ENCODE measurements at regions not wholly inside any gene's neighbourhood (a gene's known extent, or its start where the extent isn't known, plus 50 kb on each side); places are given as distances from the start of the nearest gene placed in this dataset.

DNA sequence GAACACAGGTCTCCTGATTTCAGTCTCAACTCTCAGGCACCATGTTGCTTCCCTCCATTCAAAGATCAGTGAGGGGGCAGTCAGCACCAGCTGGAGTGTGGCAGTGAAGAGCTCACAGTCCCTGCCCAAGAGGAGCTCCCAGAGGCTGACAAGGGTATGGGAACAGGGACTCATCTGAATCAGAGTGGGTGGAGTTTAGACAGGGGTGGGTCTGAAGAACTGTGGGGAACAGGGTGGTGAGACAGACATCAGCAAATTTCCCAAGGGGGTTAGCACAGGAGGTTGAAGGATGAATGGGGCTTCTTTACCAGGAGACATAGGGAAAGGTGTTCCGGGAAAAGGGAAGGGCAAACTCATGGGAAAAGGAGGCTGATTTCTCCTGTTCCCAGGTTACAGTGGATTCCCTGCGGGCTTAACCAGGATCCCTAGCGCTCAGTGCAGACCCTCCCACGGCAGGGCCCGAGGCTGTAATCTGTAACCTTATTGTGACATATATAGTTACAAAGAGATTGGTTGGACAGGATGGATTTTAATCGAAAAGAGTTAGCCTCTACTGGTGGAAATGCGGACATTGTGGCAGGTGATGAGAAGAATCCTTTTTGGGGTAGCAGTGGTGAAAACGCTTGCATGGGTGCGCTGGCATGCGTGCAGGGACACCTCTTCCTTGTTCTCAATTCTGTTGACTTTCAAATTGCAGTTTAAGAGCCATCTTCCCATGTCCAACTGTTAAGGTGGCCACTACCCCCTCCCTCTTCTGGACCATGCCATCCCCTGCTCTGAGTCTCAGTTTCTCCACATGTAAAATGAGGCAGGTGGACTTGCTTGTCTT, 160.3 kb downstream of the SMAD6 start:
- no peaks in the 10 kb centered on the region for H3K9me3 ChIP-seq
- H3K36me3 ChIP-seq = no peaks in the 10 kb centered on the region
- intact Hi-C loops (cut with DNase I; ENCODE audit: low total_unique reads) = no loop called here
- H3K27me3 ChIP-seq (replicated peaks in 1 of 7) = no peaks in the 10 kb centered on the region
- TF ChIP-seq, protein P1, sequence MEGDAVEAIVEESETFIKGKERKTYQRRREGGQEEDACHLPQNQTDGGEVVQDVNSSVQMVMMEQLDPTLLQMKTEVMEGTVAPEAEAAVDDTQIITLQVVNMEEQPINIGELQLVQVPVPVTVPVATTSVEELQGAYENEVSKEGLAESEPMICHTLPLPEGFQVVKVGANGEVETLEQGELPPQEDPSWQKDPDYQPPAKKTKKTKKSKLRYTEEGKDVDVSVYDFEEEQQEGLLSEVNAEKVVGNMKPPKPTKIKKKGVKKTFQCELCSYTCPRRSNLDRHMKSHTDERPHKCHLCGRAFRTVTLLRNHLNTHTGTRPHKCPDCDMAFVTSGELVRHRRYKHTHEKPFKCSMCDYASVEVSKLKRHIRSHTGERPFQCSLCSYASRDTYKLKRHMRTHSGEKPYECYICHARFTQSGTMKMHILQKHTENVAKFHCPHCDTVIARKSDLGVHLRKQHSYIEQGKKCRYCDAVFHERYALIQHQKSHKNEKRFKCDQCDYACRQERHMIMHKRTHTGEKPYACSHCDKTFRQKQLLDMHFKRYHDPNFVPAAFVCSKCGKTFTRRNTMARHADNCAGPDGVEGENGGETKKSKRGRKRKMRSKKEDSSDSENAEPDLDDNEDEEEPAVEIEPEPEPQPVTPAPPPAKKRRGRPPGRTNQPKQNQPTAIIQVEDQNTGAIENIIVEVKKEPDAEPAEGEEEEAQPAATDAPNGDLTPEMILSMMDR (IDR thresholded peaks at IDR 0.05 in 8 of 11, conservative IDR thresholded peaks at IDR 0.05 in 3 of 11) = no peak
- TF ChIP-seq POLR2A (IDR thresholded peaks at IDR 0.05) = no peak
- H3K27ac ChIP-seq = no peak overlapping the region
- DNase-seq = peak; percentile 51
- WGBS, 5 donors = 82 to 90% (median 88%) methylated on average over 10 of the region's 10 CpGs
- peaks cover 0 to 38% (median 23%) of the 10 kb centered on the region in 6 donors for H3K4me1 ChIP-seq
- no peak overlapping the region for H3K4me3 ChIP-seq

DNA sequence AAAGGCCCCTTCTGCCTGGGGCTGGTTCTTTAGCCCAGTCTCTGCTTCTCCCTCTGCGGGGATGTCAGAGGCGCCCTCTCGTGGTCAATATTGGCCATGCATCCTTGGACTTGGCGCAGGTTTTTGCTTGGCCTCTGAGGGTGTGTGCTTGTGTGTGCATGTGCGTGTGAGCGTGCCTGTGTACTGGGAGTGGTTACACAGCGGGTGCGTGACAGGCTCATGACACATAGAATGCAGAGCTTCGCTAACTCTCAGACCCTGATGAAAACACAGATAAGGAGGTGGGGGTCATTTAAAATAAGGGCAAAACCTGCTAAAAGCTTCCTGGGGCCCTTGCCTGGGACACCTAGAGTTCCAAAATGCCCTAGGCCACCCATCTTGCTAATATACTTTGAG, 160.9 kb downstream of the SMAD6 start:
- intact Hi-C loops (cut with DNase I; ENCODE audit: low total_unique reads) = no loop called here
- WGBS, 5 donors = 3 to 6% (median 4%) methylated on average over 9 of the region's 9 CpGs

DNA sequence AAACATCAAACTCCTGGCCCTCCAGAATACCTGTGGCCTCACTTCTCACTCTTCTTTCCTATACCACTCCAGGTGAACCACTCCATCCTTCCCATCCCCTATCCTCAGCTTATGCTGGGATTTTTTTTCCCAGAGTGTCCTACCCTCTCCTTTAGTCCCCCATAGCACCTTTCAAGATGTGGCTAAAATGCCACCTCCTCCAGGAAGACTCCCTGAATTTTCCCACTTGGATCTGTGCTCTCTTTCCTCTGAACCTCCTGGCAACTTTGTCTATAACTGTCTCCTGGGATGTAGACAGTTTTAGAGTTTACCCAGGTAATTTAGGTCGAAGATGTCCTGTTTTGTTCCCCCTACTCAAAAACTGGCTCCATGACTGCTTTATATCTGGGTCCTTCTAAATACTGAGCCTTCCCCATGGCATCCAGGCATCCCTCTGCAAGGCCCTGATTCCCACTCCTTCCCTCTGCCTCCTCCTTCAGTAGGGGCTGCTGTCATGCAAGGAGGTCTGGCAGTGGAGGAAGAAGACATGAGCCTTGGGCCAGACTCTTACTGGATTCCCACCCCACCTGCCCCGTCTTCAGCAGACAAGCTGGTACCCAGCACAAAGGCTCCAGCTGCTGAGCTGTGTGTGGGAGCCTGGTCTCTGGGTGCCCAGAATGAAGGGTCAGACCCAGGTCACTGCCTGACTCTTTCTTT, 161.5 kb downstream of the SMAD6 start:
- TF ChIP-seq, protein P1 (IDR thresholded peaks at IDR 0.05 in 8 of 11, conservative IDR thresholded peaks at IDR 0.05 in 3 of 11) = no peak
- TF ChIP-seq POLR2A (IDR thresholded peaks at IDR 0.05) (no peak), POLR2AphosphoS5 (IDR thresholded peaks at IDR 0.05) (no peak)
- intact Hi-C loops (cut with DNase I; ENCODE audit: low total_unique reads) = no loop called here
- peak; percentile 63 for DNase-seq
- Histone ChIP-seq H3K9me3 (no peaks in the 10 kb centered on the region), H3K4me3 (no peak overlapping the region), H3K27ac (peak overlapping the region in 1 of 8 donors; percentile 26), H3K4me1 (peaks cover 0 to 38% (median 23%) of the 10 kb centered on the region in 6 donors), H3K27me3 (replicated peaks in 1 of 7) (no peaks in the 10 kb centered on the region), H3K36me3 (no peaks in the 10 kb centered on the region)
- WGBS, 5 donors = 73 to 91% (median 77%) methylated on average over 2 of the region's 2 CpGs

More for the DNA sequence above, 160.9 kb downstream of the SMAD6 start:
- TF ChIP-seq POLR2A (IDR thresholded peaks at IDR 0.05) (no peak), POLR2AphosphoS5 (IDR thresholded peaks at IDR 0.05) (peak in 1 of 3 donors; percentile 27)
- TF ChIP-seq, protein P1 (IDR thresholded peaks at IDR 0.05 in 8 of 11, conservative IDR thresholded peaks at IDR 0.05 in 3 of 11) = peak; percentile 75 to 95 (median 89)
- peaks cover 0 to 38% (median 23%) of the 10 kb centered on the region in 6 donors for H3K4me1 ChIP-seq
- DNase-seq = peak; percentile 92
- H3K4me3 ChIP-seq = no peak overlapping the region
- peak overlapping the region in 1 of 8 donors; percentile 26 for H3K27ac ChIP-seq
- H3K9me3 ChIP-seq = no peaks in the 10 kb centered on the region
- no peaks in the 10 kb centered on the region for H3K36me3 ChIP-seq
- H3K27me3 ChIP-seq (replicated peaks in 1 of 7) = no peaks in the 10 kb centered on the region

All from spleen (tissue), 11 donors.